ENCODE measurements at regions not wholly inside any gene's neighbourhood (a gene's known extent, or its start where the extent isn't known, plus 50 kb on each side); places are given as distances from the start of the nearest gene placed in this dataset.

- BruUV-seq (replicated peaks): no TSS peak
- H3K27ac ChIP-seq (ENCODE audit: control insufficient read depth, insufficient read depth): no peak overlapping the region
- SMC1A ChIA-PET (ENCODE audit: uncharacterized antibody, unreplicated experiment): no interaction called here
- no peaks in the 10 kb centered on the region for H3K27me3 ChIP-seq (replicated peaks in 1 of 2; ENCODE audit: control insufficient read depth in 2 of 2, insufficient read depth in 2 of 2, low read length in 1 of 2)
- CTCF ChIA-PET: no interaction called here
- H3K9ac ChIP-seq (ENCODE audit: control insufficient read depth, insufficient read depth, low read length): no peak overlapping the region
- H3K4me1 ChIP-seq (ENCODE audit: control insufficient read depth, insufficient read depth, low read length): no peaks in the 10 kb centered on the region
- H3K9me3 ChIP-seq (replicated peaks; ENCODE audit: control insufficient read depth, insufficient read depth, low read length): no peaks in the 10 kb centered on the region
- no peaks in the 10 kb centered on the region for H4K20me1 ChIP-seq (ENCODE audit: control insufficient read depth, insufficient read depth)
- FAIRE-seq (no peak), DNase-seq (ENCODE audit: low read depth, low spot score) (no peak), ATAC-seq (no peak)
- no peak overlapping the region for H3K4me3 ChIP-seq
- no peak overlapping the region for H3K4me2 ChIP-seq (ENCODE audit: control insufficient read depth, insufficient read depth)
- 14% methylated on average over 3 of the region's 3 CpGs for WGBS (ENCODE audit: insufficient coverage, insufficient replicate concordance, low lambda C conversion rate, missing lambda C conversion rate)
- H2AFZ ChIP-seq (ENCODE audit: control insufficient read depth, low read depth, low read length): no peak overlapping the region
- H3K36me3 ChIP-seq (ENCODE audit: control insufficient read depth in 2 of 2, insufficient read depth in 2 of 2, low read length in 1 of 2): no peaks in the 10 kb centered on the region
- TF ChIP-seq ZBTB11 (CRISPR knock-in tag; IDR thresholded peaks at IDR 0.05): no peak
- TF ChIP-seq ZNF274 (IDR thresholded peaks at IDR 0.05; ENCODE audit: insufficient read depth, insufficient read length): no peak
- TF ChIP-seq SIX5 (IDR thresholded peaks at IDR 0.05; ENCODE audit: low read depth, low read length, severe bottlenecking): no peak
- TF ChIP-seq BHLHE40 (IDR thresholded peaks at IDR 0.05; ENCODE audit: borderline replicate concordance in 1 of 2, low read depth in 2 of 2, low read length in 1 of 2): no peak
- intact Hi-C loops (cut with micrococcal nuclease; ENCODE audit: unreplicated experiment): no loop called here
- RAD21 ChIA-PET (ENCODE audit: unreplicated experiment): no interaction called here
- POLR2A ChIA-PET: no interaction called here
- no peaks in the 10 kb centered on the region for H3K79me2 ChIP-seq (ENCODE audit: control insufficient read depth, insufficient read depth, low read length)
- in situ Hi-C loops (cut with MboI): no loop called here
These were observed 890.1 kb downstream of the GALC start for GRCh38 chr14:87102811-87103378.
